ENCODE measurements at regions not wholly inside any gene's neighbourhood (a gene's known extent, or its start where the extent isn't known, plus 50 kb on each side); places are given as distances from the start of the nearest gene placed in this dataset.

- ChIA-PET POLR2A (ENCODE audit: unreplicated experiment) (no interaction called here), CTCF (no interaction called here)
Observed at GRCh38 chr15:91751611-91752010, 101.9 kb upstream of the SLCO3A1 start.

GRCh38 chr15:91752081-91752785 lies 101.3 kb upstream of the SLCO3A1 start:
- intact Hi-C loops (cut with micrococcal nuclease): no loop called here
- no peaks in the 10 kb centered on the region for H3K36me3 ChIP-seq (ENCODE audit: low read depth, low read length)
- ChIA-PET CTCF (no interaction called here), POLR2A (ENCODE audit: unreplicated experiment) (no interaction called here)
- no peak overlapping the region for H3K9ac ChIP-seq (ENCODE audit: low read length)
- BruUV-seq (replicated peaks): no TSS peak
- TF ChIP-seq CTCF (conservative IDR thresholded peaks at IDR 0.05; ENCODE audit: low read depth, low read length): no peak
- no peak for TF ChIP-seq EZH2phosphoT487 (IDR thresholded peaks at IDR 0.05; ENCODE audit: borderline replicate concordance, low read length)
- no peak for TF ChIP-seq EZH2 (IDR thresholded peaks at IDR 0.05; ENCODE audit: low read length, unreplicated experiment)
- no peaks in the 10 kb centered on the region for H3K4me1 ChIP-seq (ENCODE audit: insufficient read depth, low read length)
- no peak overlapping the region for H2AFZ ChIP-seq (ENCODE audit: low read length)
- H3F3A ChIP-seq (ENCODE audit: low read length, unreplicated experiment): no peaks in the 10 kb centered on the region
- no peak overlapping the region for H3K27ac ChIP-seq (ENCODE audit: low read length)
- peaks cover 29% of the 10 kb centered on the region for H3K27me3 ChIP-seq (ENCODE audit: low read length)
- no peaks in the 10 kb centered on the region for H3K9me3 ChIP-seq (ENCODE audit: low read length)
- no peaks in the 10 kb centered on the region for H3K79me2 ChIP-seq (ENCODE audit: low read length)
- no peak overlapping the region for H3K4me2 ChIP-seq (ENCODE audit: low read length)
- no peak for DNase-seq
- no peak overlapping the region for H3K4me3 ChIP-seq (ENCODE audit: low read length)
- no peak for ATAC-seq
- H4K20me1 ChIP-seq (ENCODE audit: low read length): no peaks in the 10 kb centered on the region
- H3K9me2 ChIP-seq (replicated peaks; ENCODE audit: low read length): no peaks in the 10 kb centered on the region

More at GRCh38 chr15:91751611-91752010, 101.9 kb upstream of the SLCO3A1 start:
- DNase-seq: no peak
- ATAC-seq: no peak
- peaks cover 28% of the 10 kb centered on the region for H3K27me3 ChIP-seq (ENCODE audit: low read length)
- no peak overlapping the region for H3K9ac ChIP-seq (ENCODE audit: low read length)
- H3K9me2 ChIP-seq (replicated peaks; ENCODE audit: low read length): no peaks in the 10 kb centered on the region
- H3K9me3 ChIP-seq (ENCODE audit: low read length): no peaks in the 10 kb centered on the region
- no peaks in the 10 kb centered on the region for H3K79me2 ChIP-seq (ENCODE audit: low read length)
- no TSS peak for BruUV-seq (replicated peaks)
- no peaks in the 10 kb centered on the region for H3F3A ChIP-seq (ENCODE audit: low read length, unreplicated experiment)
- H3K4me2 ChIP-seq (ENCODE audit: low read length): no peak overlapping the region
- no peak for TF ChIP-seq EZH2phosphoT487 (IDR thresholded peaks at IDR 0.05; ENCODE audit: borderline replicate concordance, low read length)
- TF ChIP-seq EZH2 (IDR thresholded peaks at IDR 0.05; ENCODE audit: low read length, unreplicated experiment): no peak
- no peak for TF ChIP-seq CTCF (conservative IDR thresholded peaks at IDR 0.05; ENCODE audit: low read depth, low read length)
- H3K4me3 ChIP-seq (ENCODE audit: low read length): no peak overlapping the region
- no peak overlapping the region for H2AFZ ChIP-seq (ENCODE audit: low read length)
- H3K4me1 ChIP-seq (ENCODE audit: insufficient read depth, low read length): no peaks in the 10 kb centered on the region
- H3K36me3 ChIP-seq (ENCODE audit: low read depth, low read length): no peaks in the 10 kb centered on the region
- H4K20me1 ChIP-seq (ENCODE audit: low read length): no peaks in the 10 kb centered on the region
- H3K27ac ChIP-seq (ENCODE audit: low read length): no peak overlapping the region
- intact Hi-C loops (cut with micrococcal nuclease): no loop called here

- H3K9ac ChIP-seq (ENCODE audit: low read length): no peak overlapping the region
- ATAC-seq: no peak
- no peak for DNase-seq
- no peaks in the 10 kb centered on the region for H3K9me2 ChIP-seq (replicated peaks; ENCODE audit: low read length)
- no peaks in the 10 kb centered on the region for H3K79me2 ChIP-seq (ENCODE audit: low read length)
- intact Hi-C loops (cut with micrococcal nuclease): no loop called here
- no peak overlapping the region for H3K27ac ChIP-seq (ENCODE audit: low read length)
- no peaks in the 10 kb centered on the region for H4K20me1 ChIP-seq (ENCODE audit: low read length)
- no peak overlapping the region for H3K4me2 ChIP-seq (ENCODE audit: low read length)
- BruUV-seq (replicated peaks): no TSS peak
- H3F3A ChIP-seq (ENCODE audit: low read length, unreplicated experiment): no peaks in the 10 kb centered on the region
- no peak overlapping the region for H2AFZ ChIP-seq (ENCODE audit: low read length)
- POLR2A ChIA-PET (ENCODE audit: unreplicated experiment): no interaction called here
- CTCF ChIA-PET: no interaction called here
- no peak overlapping the region for H3K4me3 ChIP-seq (ENCODE audit: low read length)
- H3K9me3 ChIP-seq (ENCODE audit: low read length): no peaks in the 10 kb centered on the region
- H3K36me3 ChIP-seq (ENCODE audit: low read depth, low read length): no peaks in the 10 kb centered on the region
- TF ChIP-seq CTCF (conservative IDR thresholded peaks at IDR 0.05; ENCODE audit: low read depth, low read length) (no peak), EZH2 (IDR thresholded peaks at IDR 0.05; ENCODE audit: low read length, unreplicated experiment) (no peak), EZH2phosphoT487 (IDR thresholded peaks at IDR 0.05; ENCODE audit: borderline replicate concordance, low read length) (no peak)
- H3K27me3 ChIP-seq (ENCODE audit: low read length): peaks cover 80% of the 10 kb centered on the region
- H3K4me1 ChIP-seq (ENCODE audit: insufficient read depth, low read length): no peaks in the 10 kb centered on the region
Observed at GRCh38 chr15:91759560-91759959, 93.9 kb upstream of the SLCO3A1 start.
